ENCODE measurements at regions not wholly inside any gene's neighbourhood (a gene's known extent, or its start where the extent isn't known, plus 50 kb on each side); places are given as distances from the start of the nearest gene placed in this dataset.

DNA sequence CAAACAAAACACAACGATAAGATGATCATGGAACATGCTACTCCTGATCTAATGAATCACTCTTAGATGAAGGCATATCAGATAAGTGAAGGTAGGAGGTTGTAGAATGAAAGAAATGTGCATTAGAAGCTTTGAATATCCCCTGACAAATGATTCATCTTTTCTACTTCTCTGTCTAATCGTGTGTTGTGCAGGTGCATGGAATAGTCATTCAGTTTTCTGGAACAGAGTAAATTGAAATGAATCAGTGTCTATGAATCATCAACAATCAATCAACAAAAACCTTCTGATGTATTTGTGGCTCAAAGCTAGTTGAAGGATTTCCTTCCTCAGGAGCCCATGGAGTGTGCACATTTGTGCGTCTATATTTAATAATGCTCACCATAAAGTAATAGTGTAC, 1290.4 kb upstream of the PCDH20 start:
- no peaks in the 10 kb centered on the region for H3K79me2 ChIP-seq (ENCODE audit: insufficient read depth, low read length)
- H3K9me3 ChIP-seq (ENCODE audit: insufficient read depth, low read depth, low read length): no peaks in the 10 kb centered on the region
- no peak overlapping the region for H3K27ac Mint-ChIP-seq (ENCODE audit: unreplicated experiment)
- no peaks in the 10 kb centered on the region for H3K27me3 Mint-ChIP-seq (ENCODE audit: low read depth, unreplicated experiment)
- H3K4me1 ChIP-seq (ENCODE audit: insufficient read depth, low read length): no peaks in the 10 kb centered on the region
- no peak overlapping the region for H3K4me3 ChIP-seq (ENCODE audit: insufficient read depth, low read depth, low read length)
- H3K36me3 Mint-ChIP-seq (ENCODE audit: low read depth, unreplicated experiment): no peaks in the 10 kb centered on the region
- no peak overlapping the region for H3K4me3 Mint-ChIP-seq (ENCODE audit: unreplicated experiment)
- H3K9me3 Mint-ChIP-seq (ENCODE audit: unreplicated experiment): no peaks in the 10 kb centered on the region
- H3K9ac ChIP-seq (ENCODE audit: low read length): no peak overlapping the region
- H3K27me3 ChIP-seq (ENCODE audit: insufficient read depth, low read length): no peaks in the 10 kb centered on the region
- DNase-seq (ENCODE audit: low read depth) (no peak), FAIRE-seq (no peak)
- no peaks in the 10 kb centered on the region for H3K36me3 ChIP-seq (ENCODE audit: insufficient read depth, low read length)
- H3K4me2 ChIP-seq (ENCODE audit: low read length): no peak overlapping the region
- no peak overlapping the region for H2AFZ ChIP-seq (ENCODE audit: low read depth, low read length)
- no peaks in the 10 kb centered on the region for H4K20me1 ChIP-seq (ENCODE audit: insufficient read depth, low read length)
- no peak overlapping the region for H3K27ac ChIP-seq (ENCODE audit: low read depth, low read length)
- TF ChIP-seq, protein P1, sequence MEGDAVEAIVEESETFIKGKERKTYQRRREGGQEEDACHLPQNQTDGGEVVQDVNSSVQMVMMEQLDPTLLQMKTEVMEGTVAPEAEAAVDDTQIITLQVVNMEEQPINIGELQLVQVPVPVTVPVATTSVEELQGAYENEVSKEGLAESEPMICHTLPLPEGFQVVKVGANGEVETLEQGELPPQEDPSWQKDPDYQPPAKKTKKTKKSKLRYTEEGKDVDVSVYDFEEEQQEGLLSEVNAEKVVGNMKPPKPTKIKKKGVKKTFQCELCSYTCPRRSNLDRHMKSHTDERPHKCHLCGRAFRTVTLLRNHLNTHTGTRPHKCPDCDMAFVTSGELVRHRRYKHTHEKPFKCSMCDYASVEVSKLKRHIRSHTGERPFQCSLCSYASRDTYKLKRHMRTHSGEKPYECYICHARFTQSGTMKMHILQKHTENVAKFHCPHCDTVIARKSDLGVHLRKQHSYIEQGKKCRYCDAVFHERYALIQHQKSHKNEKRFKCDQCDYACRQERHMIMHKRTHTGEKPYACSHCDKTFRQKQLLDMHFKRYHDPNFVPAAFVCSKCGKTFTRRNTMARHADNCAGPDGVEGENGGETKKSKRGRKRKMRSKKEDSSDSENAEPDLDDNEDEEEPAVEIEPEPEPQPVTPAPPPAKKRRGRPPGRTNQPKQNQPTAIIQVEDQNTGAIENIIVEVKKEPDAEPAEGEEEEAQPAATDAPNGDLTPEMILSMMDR (IDR thresholded peaks at IDR 0.05; ENCODE audit: insufficient read depth, low read depth, low read length): no peak
- no peak for TF ChIP-seq EZH2 (IDR thresholded peaks at IDR 0.05; ENCODE audit: insufficient read depth, low read length)
- H3K4me1 Mint-ChIP-seq (ENCODE audit: low read depth, unreplicated experiment): peaks cover 6% of the 10 kb centered on the region

GRCh38 chr13:62704875-62705274, 1289.2 kb upstream of the PCDH20 start:
- no peak for TF ChIP-seq EZH2 (IDR thresholded peaks at IDR 0.05; ENCODE audit: insufficient read depth, low read length)
- TF ChIP-seq, protein P1 (IDR thresholded peaks at IDR 0.05; ENCODE audit: insufficient read depth, low read depth, low read length): no peak
- Mint-ChIP-seq H3K27me3 (ENCODE audit: low read depth, unreplicated experiment) (no peaks in the 10 kb centered on the region), H3K27ac (ENCODE audit: unreplicated experiment) (no peak overlapping the region), H3K4me1 (ENCODE audit: low read depth, unreplicated experiment) (peaks cover 6% of the 10 kb centered on the region), H3K4me3 (ENCODE audit: unreplicated experiment) (no peak overlapping the region), H3K36me3 (ENCODE audit: low read depth, unreplicated experiment) (no peaks in the 10 kb centered on the region), H3K9me3 (ENCODE audit: unreplicated experiment) (no peaks in the 10 kb centered on the region)
- Histone ChIP-seq H3K9ac (ENCODE audit: low read length) (no peak overlapping the region), H3K4me2 (ENCODE audit: low read length) (no peak overlapping the region), H3K79me2 (ENCODE audit: insufficient read depth, low read length) (no peaks in the 10 kb centered on the region), H2AFZ (ENCODE audit: low read depth, low read length) (no peak overlapping the region), H3K4me1 (ENCODE audit: insufficient read depth, low read length) (no peaks in the 10 kb centered on the region), H3K27ac (ENCODE audit: low read depth, low read length) (no peak overlapping the region), H3K9me3 (ENCODE audit: insufficient read depth, low read depth, low read length) (no peaks in the 10 kb centered on the region), H3K27me3 (ENCODE audit: insufficient read depth, low read length) (no peaks in the 10 kb centered on the region), H4K20me1 (ENCODE audit: insufficient read depth, low read length) (no peaks in the 10 kb centered on the region), H3K4me3 (ENCODE audit: insufficient read depth, low read depth, low read length) (no peak overlapping the region), H3K36me3 (ENCODE audit: insufficient read depth, low read length) (no peaks in the 10 kb centered on the region)
- FAIRE-seq (no peak), DNase-seq (ENCODE audit: low read depth) (no peak)

- H3K36me3 Mint-ChIP-seq (ENCODE audit: low read depth, unreplicated experiment): no peaks in the 10 kb centered on the region
- H3K27ac Mint-ChIP-seq (ENCODE audit: unreplicated experiment): no peak overlapping the region
- no peak for FAIRE-seq
- Histone ChIP-seq H3K4me1 (ENCODE audit: insufficient read depth, low read length) (no peaks in the 10 kb centered on the region), H4K20me1 (ENCODE audit: insufficient read depth, low read length) (no peaks in the 10 kb centered on the region), H2AFZ (ENCODE audit: low read depth, low read length) (no peak overlapping the region), H3K9me3 (ENCODE audit: insufficient read depth, low read depth, low read length) (no peaks in the 10 kb centered on the region), H3K27me3 (ENCODE audit: insufficient read depth, low read length) (no peaks in the 10 kb centered on the region), H3K4me3 (ENCODE audit: insufficient read depth, low read depth, low read length) (no peak overlapping the region), H3K79me2 (ENCODE audit: insufficient read depth, low read length) (no peaks in the 10 kb centered on the region), H3K27ac (ENCODE audit: low read depth, low read length) (no peak overlapping the region), H3K4me2 (ENCODE audit: low read length) (no peak overlapping the region), H3K36me3 (ENCODE audit: insufficient read depth, low read length) (no peaks in the 10 kb centered on the region), H3K9ac (ENCODE audit: low read length) (no peak overlapping the region)
- H3K27me3 Mint-ChIP-seq (ENCODE audit: low read depth, unreplicated experiment): no peaks in the 10 kb centered on the region
- DNase-seq (ENCODE audit: low read depth): no peak
- no peaks in the 10 kb centered on the region for H3K9me3 Mint-ChIP-seq (ENCODE audit: unreplicated experiment)
- H3K4me1 Mint-ChIP-seq (ENCODE audit: low read depth, unreplicated experiment): peaks cover 6% of the 10 kb centered on the region
- no peak for TF ChIP-seq EZH2 (IDR thresholded peaks at IDR 0.05; ENCODE audit: insufficient read depth, low read length)
- TF ChIP-seq, protein P1 (IDR thresholded peaks at IDR 0.05; ENCODE audit: insufficient read depth, low read depth, low read length): no peak
- no peak overlapping the region for H3K4me3 Mint-ChIP-seq (ENCODE audit: unreplicated experiment)
Observed at GRCh38 chr13:62702502-62702901, 1286.9 kb upstream of the PCDH20 start.

Data from astrocyte (in vitro differentiated cells and primary cell).